HG03460 (cell line): ENCODE measurements at regions not wholly inside any gene's neighbourhood (a gene's known extent, or its start where the extent isn't known, plus 50 kb on each side); places are given as distances from the start of the nearest gene placed in this dataset.
"Not testable (repeated sequence)": the region's sequence is repeated elsewhere in the genome, so short reads cannot be mapped to it uniquely, and the experiment has no call there.

ENCODE experiments used
- ATAC-seq: cut with Tn5 transposase; IDR thresholded peaks from one replicate; pipeline ENCODE4 v1.9.1; 2021; ENCODE audit not compliant: unreplicated experiment

GRCh38 chr2:143890798-143891197 lies 629.1 kb downstream of the ZEB2 start:
- ATAC-seq = no peak

- no peak for ATAC-seq
Measured at GRCh38 chr2:143889216-143889615, 630.7 kb downstream of the ZEB2 start.

- no peak for ATAC-seq
Measured at GRCh38 chr2:143885461-143885860, 634.5 kb downstream of the ZEB2 start.

GRCh38 chr2:143881246-143881645 lies 638.7 kb downstream of the ZEB2 start:
- no peak for ATAC-seq

- no peak for ATAC-seq
Measured at GRCh38 chr2:143877876-143878530, 641.9 kb downstream of the ZEB2 start.

- ATAC-seq = no peak
Measured at GRCh38 chr2:143877056-143877455, 642.9 kb downstream of the ZEB2 start.

GRCh38 chr2:143875295-143876233 lies 644.4 kb downstream of the ZEB2 start:
- no peak for ATAC-seq

GRCh38 chr2:143873886-143874285 lies 646.0 kb downstream of the ZEB2 start:
- ATAC-seq = no peak

GRCh38 chr2:143870696-143871095 lies 649.2 kb downstream of the ZEB2 start:
- no peak for ATAC-seq

GRCh38 chr2:143856978-143857377 lies 662.9 kb downstream of the ZEB2 start:
- ATAC-seq = no peak

- ATAC-seq = no peak
Measured at GRCh38 chr2:143852759-143853158, 667.2 kb downstream of the ZEB2 start.

- ATAC-seq = no peak
Measured at GRCh38 chr2:143850084-143850483, 669.8 kb downstream of the ZEB2 start.

- ATAC-seq = no peak
Measured at GRCh38 chr2:143847257-143847656, 672.7 kb downstream of the ZEB2 start.

- no peak for ATAC-seq
Measured at GRCh38 chr2:143844986-143845385, 674.9 kb downstream of the ZEB2 start.

- no peak for ATAC-seq
Measured at GRCh38 chr2:143843686-143844085, 676.2 kb downstream of the ZEB2 start.

- ATAC-seq = no peak
Measured at GRCh38 chr2:143842836-143843235, 677.1 kb downstream of the ZEB2 start.

GRCh38 chr2:143841935-143842334 lies 678.0 kb downstream of the ZEB2 start:
- no peak for ATAC-seq

GRCh38 chr2:143840601-143841000 lies 679.3 kb downstream of the ZEB2 start:
- no peak for ATAC-seq

- no peak for ATAC-seq
Measured at GRCh38 chr2:143840194-143840593, 679.7 kb downstream of the ZEB2 start.

- no peak for ATAC-seq
Measured at GRCh38 chr2:143839456-143839855, 680.5 kb downstream of the ZEB2 start.

- not testable (repeated sequence) for ATAC-seq
Measured at GRCh38 chr2:143837055-143837454, 682.9 kb downstream of the ZEB2 start.

GRCh38 chr2:143835481-143835880 lies 684.4 kb downstream of the ZEB2 start:
- ATAC-seq = no peak
